ENCODE measurements at regions not wholly inside any gene's neighbourhood (a gene's known extent, or its start where the extent isn't known, plus 50 kb on each side); places are given as distances from the start of the nearest gene placed in this dataset.

- no peak for DNase-seq (ENCODE audit: low read depth in 2 of 3, low spot score in 2 of 3)
Observed at GRCh38 chr12:30440826-30441602, 254.7 kb downstream of the IPO8 start.

DNA sequence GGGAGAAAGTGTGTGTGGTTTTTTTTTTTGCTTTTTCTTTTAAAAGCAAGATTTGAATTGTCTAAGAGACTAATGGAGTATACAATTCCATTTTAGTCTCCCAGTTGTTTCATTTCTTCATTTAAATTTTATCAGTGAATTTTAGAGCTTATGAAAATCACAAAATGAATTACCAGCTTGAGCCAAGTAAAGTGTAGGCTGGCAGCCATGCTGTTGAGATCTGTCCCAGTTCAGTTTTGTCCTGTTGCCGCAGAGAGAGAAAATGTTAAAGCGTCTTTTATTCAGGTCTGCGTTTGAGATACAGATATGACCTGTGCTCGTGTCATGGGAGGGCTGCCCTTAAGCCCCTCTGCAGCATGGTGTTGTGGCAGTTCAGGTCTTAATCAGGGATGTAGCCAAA lies 256.5 kb downstream of the IPO8 start:
- DNase-seq (ENCODE audit: low read depth in 2 of 3, low spot score in 2 of 3) = no peak

GRCh38 chr12:30438601-30439041 lies 257.0 kb downstream of the IPO8 start:
- DNase-seq (ENCODE audit: low read depth in 2 of 3, low spot score in 2 of 3) = no peak

DNA sequence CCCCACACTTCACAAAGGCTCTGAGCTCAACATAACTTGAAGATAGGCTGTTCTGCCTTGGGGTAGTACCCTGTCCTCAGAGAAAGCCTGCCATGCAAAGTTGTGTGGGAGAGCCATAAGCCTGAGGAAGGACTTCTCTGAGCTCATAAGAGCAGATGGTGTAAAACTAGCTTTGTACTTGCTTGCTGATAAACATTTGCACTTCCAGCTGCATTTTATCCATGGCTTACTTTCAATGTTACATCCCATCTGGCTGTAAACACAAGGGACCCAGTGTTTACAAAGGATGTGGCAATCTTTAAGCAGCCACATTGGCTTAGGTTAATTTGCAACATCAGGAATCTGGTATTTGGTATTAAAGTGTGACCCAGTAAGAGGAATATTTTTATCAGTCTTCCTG lies 258.1 kb downstream of the IPO8 start:
- no peak for DNase-seq (ENCODE audit: low read depth in 2 of 3, low spot score in 2 of 3)

- DNase-seq (ENCODE audit: low read depth in 2 of 3, low spot score in 2 of 3) = no peak
Observed at GRCh38 chr12:30437044-30437443, 258.6 kb downstream of the IPO8 start.

- no peak for DNase-seq (ENCODE audit: low read depth in 2 of 3, low spot score in 2 of 3)
Observed at GRCh38 chr12:30428098-30428497, 267.6 kb downstream of the IPO8 start.

DNA sequence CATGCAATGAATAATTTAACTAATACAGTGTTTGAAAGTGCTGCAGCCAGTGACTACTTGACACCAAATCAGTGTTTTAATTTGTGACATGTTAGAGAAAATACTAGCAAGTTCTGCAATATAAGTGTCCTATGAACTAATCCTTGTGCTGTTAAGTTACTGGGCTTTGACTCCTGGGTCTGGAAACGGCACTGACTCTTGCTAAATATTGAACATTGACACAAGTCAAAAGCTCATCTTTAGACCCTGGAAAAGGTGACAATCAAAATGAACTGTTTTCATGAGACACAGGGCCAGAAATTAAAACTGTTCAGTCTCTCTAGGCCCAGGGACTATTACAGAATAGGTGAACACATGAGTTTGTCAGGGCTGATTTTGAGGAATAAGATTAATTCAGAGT lies 268.1 kb downstream of the IPO8 start:
- DNase-seq (ENCODE audit: low read depth in 2 of 3, low spot score in 2 of 3) = no peak

DNA sequence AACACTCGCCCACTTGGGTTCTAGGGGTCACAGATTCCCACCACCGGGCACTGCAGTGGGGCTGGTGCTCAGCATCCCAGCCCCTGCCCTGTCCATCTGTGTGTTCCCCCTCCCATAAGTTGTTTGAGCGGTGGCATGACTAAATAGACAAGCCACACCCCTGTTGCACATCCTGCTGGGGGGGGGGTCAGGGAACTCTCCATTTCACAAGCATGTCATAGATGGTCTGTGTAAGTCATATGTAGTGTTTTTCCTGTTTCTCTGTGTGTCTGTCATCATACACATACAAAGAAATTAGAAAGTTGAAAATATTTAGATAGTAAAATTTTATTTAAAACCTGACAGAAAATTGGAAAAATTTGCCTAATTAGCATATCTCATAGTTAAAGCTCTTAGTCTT lies 270.2 kb downstream of the IPO8 start:
- DNase-seq (ENCODE audit: low read depth in 2 of 3, low spot score in 2 of 3) = no peak

DNA sequence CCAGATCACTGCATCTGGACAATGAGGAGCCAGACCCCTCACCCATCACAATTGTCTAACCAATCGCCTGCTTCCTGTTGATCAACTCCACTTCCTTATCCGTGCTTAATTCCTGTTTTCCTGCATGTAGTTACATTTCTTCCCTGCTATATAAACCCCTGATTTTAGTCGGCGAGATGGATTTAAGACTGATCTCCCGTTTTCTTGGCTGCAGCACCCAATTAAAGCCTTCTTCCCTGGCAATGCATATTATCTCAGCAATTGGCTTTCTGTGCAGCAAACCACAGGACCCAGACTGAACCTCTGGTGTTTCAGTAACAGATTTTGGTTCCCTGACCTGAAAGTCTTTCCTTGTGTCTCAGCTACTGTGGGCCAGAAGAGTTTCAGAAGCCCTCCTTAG lies 272.3 kb downstream of the IPO8 start:
- no peak for DNase-seq (ENCODE audit: low read depth in 2 of 3, low spot score in 2 of 3)

GRCh38 chr12:30422844-30423243 lies 272.8 kb downstream of the IPO8 start:
- no peak for DNase-seq (ENCODE audit: low read depth in 2 of 3, low spot score in 2 of 3)

- no peak for DNase-seq (ENCODE audit: low read depth in 2 of 3, low spot score in 2 of 3)
Observed at GRCh38 chr12:30420561-30420960, 275.1 kb downstream of the IPO8 start.

DNA sequence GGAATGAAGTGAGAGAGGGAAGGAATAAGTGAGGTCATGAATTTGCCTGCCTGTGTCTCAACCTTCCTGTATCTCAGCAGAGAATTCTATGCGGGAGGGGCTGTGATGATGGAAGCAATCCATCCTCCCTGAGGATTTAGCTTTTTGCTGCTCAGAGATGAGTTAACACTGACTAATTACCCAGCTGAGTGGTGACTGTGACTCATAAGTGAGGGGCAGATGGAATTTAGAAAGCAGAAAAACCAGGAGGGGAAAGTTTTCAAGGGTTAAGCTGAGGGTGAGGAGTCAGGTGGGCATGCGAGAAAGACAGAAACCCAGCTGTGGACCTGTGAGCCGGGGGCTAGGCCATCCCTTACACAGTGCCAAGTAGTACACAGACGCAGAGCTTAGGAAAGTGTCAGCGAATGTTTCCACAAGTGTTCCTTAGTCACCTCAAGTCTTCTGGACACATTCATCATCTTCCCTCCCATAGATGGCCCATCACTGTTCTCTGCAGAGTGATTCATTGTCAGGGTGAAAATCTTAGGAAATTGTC lies 277.9 kb downstream of the IPO8 start:
- no peak for DNase-seq (ENCODE audit: low read depth in 2 of 3, low spot score in 2 of 3)

GRCh38 chr12:30416631-30417030 lies 279.0 kb downstream of the IPO8 start:
- DNase-seq (ENCODE audit: low read depth in 2 of 3, low spot score in 2 of 3) = no peak

- no peak for DNase-seq (ENCODE audit: low read depth in 2 of 3, low spot score in 2 of 3)
Observed at GRCh38 chr12:30415777-30416176, 279.9 kb downstream of the IPO8 start.

DNA sequence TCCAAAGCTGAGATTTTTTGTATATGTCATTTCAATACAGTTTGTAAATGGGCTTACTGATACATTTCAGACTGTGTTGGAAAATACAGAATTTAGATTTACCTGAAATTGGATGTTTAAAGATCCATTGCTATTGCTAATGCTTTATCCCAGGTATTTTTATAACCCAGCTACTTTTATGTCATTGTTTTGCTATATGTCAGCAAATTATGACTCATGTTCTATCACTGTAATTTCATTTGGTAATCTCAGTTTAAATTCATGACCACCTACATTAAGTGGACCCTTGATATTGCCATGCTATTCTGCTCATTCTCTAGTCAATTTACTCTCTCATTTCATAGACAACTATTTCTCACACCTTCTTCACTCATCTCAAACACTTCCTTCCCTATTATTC lies 281.2 kb downstream of the IPO8 start:
- DNase-seq (ENCODE audit: low read depth in 2 of 3, low spot score in 2 of 3) = no peak

GRCh38 chr12:30400349-30400748 lies 295.3 kb downstream of the IPO8 start:
- DNase-seq (ENCODE audit: low read depth in 2 of 3, low spot score in 2 of 3) = no peak

DNA sequence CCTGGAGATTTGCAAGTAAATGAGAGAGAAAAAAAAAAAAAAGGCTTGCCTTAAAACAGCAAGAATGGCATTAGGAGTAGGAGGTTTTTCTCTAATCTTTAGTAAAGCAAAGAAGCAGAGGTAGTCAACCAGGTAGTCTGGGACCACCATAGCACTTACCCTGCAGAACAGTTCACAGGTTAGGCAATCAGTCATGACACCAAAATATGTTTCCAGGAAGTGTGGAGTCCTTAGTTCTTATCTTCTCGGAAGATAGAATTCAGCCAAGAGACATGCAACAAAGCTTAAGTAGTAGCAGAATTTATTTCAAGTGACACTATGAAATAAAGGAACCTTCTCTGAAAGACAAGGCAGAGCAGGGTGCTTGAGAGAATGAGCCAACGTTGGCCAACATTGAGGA lies 295.8 kb downstream of the IPO8 start:
- no peak for DNase-seq (ENCODE audit: low read depth in 2 of 3, low spot score in 2 of 3)

GRCh38 chr12:30396576-30396975 lies 299.1 kb downstream of the IPO8 start:
- DNase-seq (ENCODE audit: low read depth in 2 of 3, low spot score in 2 of 3) = no peak

DNA sequence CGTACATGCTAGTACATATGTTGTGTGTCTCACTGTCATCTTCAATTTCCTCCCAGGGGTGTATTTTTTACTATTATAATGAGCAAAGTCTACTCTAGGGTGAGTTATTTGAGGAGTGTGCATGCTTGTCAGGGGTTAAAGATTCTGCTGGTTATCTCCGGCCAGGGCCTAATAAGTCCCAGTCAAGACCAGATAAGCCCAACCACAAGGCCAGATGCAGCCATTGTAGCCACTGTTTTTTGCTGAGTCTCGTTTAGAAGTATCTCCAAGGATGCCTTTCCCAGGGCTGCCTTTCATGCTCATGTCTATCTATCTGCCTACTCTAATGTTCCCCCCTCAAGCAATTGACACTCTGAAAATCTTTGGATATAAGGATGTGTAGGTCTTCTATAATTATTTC lies 300.5 kb downstream of the IPO8 start:
- DNase-seq (ENCODE audit: low read depth in 2 of 3, low spot score in 2 of 3) = no peak

- no peak for DNase-seq (ENCODE audit: low read depth in 2 of 3, low spot score in 2 of 3)
Observed at GRCh38 chr12:30391766-30392366, 303.8 kb downstream of the IPO8 start.

- no peak for DNase-seq (ENCODE audit: low read depth in 2 of 3, low spot score in 2 of 3)
Observed at GRCh38 chr12:30385706-30386105, 310.0 kb downstream of the IPO8 start.

DNA sequence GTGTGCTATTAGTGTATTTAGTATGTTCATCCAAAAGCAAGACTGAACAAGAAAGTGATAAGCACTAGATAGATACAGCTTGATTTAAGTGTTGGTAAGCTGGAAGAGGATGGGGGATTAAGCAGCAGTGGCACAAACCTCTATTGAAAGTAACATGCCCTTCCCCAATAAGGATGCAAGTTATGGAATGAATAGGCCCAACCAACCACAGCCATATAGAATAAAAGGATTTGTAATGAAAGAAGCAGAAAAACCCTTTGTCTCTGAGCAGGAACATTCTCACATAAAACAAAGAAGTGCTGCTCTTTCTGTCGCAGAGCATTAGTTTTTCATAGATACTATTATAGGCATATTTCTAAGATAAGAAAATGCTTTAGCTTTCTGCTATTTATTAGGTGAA lies 310.7 kb downstream of the IPO8 start:
- no peak for DNase-seq (ENCODE audit: low read depth in 2 of 3, low spot score in 2 of 3)
